Keratinocyte (primary cell): ENCODE measurements at regions not wholly inside any gene's neighbourhood (a gene's known extent, or its start where the extent isn't known, plus 50 kb on each side); places are given as distances from the start of the nearest gene placed in this dataset.

ENCODE experiments used
- DNase-seq: peaks from one replicate; pipeline ENCODE4 v3.0.0-alpha.2; 2011; ENCODE audit warnings: low read depth, missing footprints, low spot score
- FAIRE-seq: peaks from 2 replicates; lab custom pipeline; 2011; peaks lifted over from hg19 to GRCh38; lab: Jason Lieb, UNC
- H2AFZ ChIP-seq: 2 replicates; pipeline ENCODE4 v1.6.0; 2012; ENCODE audit warnings: low read length, control low read depth, inconsistent platforms; ENCODE audit not compliant: control insufficient read depth
- H3K27ac ChIP-seq: 2 replicates; pipeline ENCODE4 v1.5.1; 2011; ENCODE audit warnings: low read length; ENCODE audit not compliant: control insufficient read depth, insufficient read depth
- H3K27me3 ChIP-seq: 3 replicates; pipeline ENCODE4 v1.6.0; 2011; ENCODE audit warnings: low read length; ENCODE audit not compliant: control insufficient read depth, insufficient read depth; ENCODE audit errors: extremely low read depth
- H3K36me3 ChIP-seq, 2 experiments: 2 replicates in 1 of 2; 3 replicates in 1 of 2; pipeline ENCODE4 v1.5.1; 2011; ENCODE audit warnings: low read length in 2 of 2, mild to moderate bottlenecking in 1 of 2; ENCODE audit not compliant: control insufficient read depth in 2 of 2, insufficient read depth in 2 of 2; ENCODE audit errors: extremely low read depth in 1 of 2
- H3K4me1 ChIP-seq: 3 replicates; pipeline ENCODE4 v1.5.1; 2011; ENCODE audit warnings: low read length; ENCODE audit not compliant: control insufficient read depth, insufficient read depth; ENCODE audit errors: extremely low read depth
- H3K4me2 ChIP-seq: 3 replicates; pipeline ENCODE4 v1.6.0; 2011; ENCODE audit warnings: low read depth, low read length; ENCODE audit not compliant: control insufficient read depth, insufficient read depth; ENCODE audit errors: extremely low read depth
- H3K4me3 ChIP-seq, 3 experiments: fragments of 200-600 bp in 1 of 3; sonication (generic) in 1 of 3; 2 replicates in 2 of 3; 3 replicates in 1 of 3; pipeline ENCODE4 v1.5.1; 2011 to 2016; ENCODE audit warnings: low read length in 3 of 3, mild to moderate bottlenecking in 3 of 3, control low read depth in 2 of 3, inconsistent platforms in 1 of 3, low read depth in 1 of 3, mixed read lengths in 1 of 3, mixed run types in 1 of 3, moderate library complexity in 1 of 3; ENCODE audit not compliant: control insufficient read depth in 2 of 3, insufficient read depth in 2 of 3; ENCODE audit errors: extremely low read depth in 1 of 3
- H3K79me2 ChIP-seq: 2 replicates; pipeline ENCODE4 v1.6.0; 2012; ENCODE audit warnings: low read length; ENCODE audit not compliant: control insufficient read depth, insufficient read depth
- H3K9ac ChIP-seq: 3 replicates; pipeline ENCODE4 v1.6.0; 2011; ENCODE audit warnings: low read length; ENCODE audit not compliant: control insufficient read depth, insufficient read depth; ENCODE audit errors: extremely low read depth
- H3K9me1 ChIP-seq: 3 replicates; pipeline ENCODE4 v1.6.0; 2011; ENCODE audit warnings: low read length; ENCODE audit not compliant: control insufficient read depth, insufficient read depth; ENCODE audit errors: extremely low read depth
- H3K9me3 ChIP-seq: 2 replicates; pipeline ENCODE4 v1.5.1; 2012; ENCODE audit warnings: low read depth, low read length; ENCODE audit not compliant: control insufficient read depth
- H4K20me1 ChIP-seq: 3 replicates; pipeline ENCODE4 v1.6.0; 2011; ENCODE audit warnings: low read length; ENCODE audit not compliant: control insufficient read depth, insufficient read depth; ENCODE audit errors: extremely low read depth
- EZH2 ChIP-seq: IDR thresholded peaks from one replicate; pipeline ENCODE4 v1.6.1; 2012; ENCODE audit warnings: inconsistent platforms, mild to moderate bottlenecking, low read length, moderate library complexity
- dilution Hi-C: fragments of 300-500 bp; cut with MboI; formaldehyde crosslinking; loops from one replicate; pipeline ENCODE4 v1.7.0; 2020; ENCODE audit warnings: low sequenced_read_pairs; ENCODE audit not compliant: extremely low pct_ligation_motif_present
- TF ChIP-seq, protein P1 (sequence below), 3 experiments: IDR thresholded peaks in 1 of 3; conservative IDR thresholded peaks in 1 of 3; optimal IDR thresholded peaks in 1 of 3; 2 replicates in 2 of 3; 3 replicates in 1 of 3; pipeline versions ENCODE3 to v1.5.1; 2011; ENCODE audit warnings: low read length in 3 of 3, mild to moderate bottlenecking in 3 of 3, moderate library complexity in 2 of 3, control low read depth in 1 of 3, inconsistent platforms in 1 of 3; ENCODE audit not compliant: insufficient read depth in 2 of 3; ENCODE audit errors: extremely low read depth in 1 of 3

DNA sequence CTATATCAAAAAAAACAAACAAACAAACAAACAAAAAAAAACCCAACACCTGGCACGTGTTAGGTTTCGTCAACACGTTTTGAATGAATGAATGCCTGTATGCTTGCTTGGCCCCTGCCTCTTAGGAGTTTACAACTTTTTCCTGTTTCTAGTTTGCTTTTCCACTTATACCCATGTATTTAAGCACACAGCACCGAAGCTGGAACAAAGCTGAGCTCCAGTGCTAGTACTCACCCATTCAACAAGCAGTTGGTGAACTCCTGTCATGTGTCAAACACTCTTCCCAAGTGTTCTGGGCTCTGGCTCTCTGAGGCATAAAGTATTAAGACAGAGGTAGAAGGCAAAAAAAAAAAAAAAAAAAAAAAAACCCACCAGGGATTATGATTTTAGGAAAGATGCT, 599.3 kb downstream of the BUD13 start:
- Histone ChIP-seq H2AFZ (no peak overlapping the region), H3K36me3 (no peaks in the 10 kb centered on the region), H3K79me2 (no peaks in the 10 kb centered on the region), H3K4me1 (no peaks in the 10 kb centered on the region), H3K9me3 (no peaks in the 10 kb centered on the region), H3K27me3 (no peaks in the 10 kb centered on the region), H3K27ac (no peak overlapping the region), H3K4me2 (no peak overlapping the region), H3K4me3 (no peak overlapping the region), H4K20me1 (no peaks in the 10 kb centered on the region), H3K9ac (no peak overlapping the region), H3K9me1 (no peaks in the 10 kb centered on the region)
- dilution Hi-C loops = no loop called here
- TF ChIP-seq, protein P1, sequence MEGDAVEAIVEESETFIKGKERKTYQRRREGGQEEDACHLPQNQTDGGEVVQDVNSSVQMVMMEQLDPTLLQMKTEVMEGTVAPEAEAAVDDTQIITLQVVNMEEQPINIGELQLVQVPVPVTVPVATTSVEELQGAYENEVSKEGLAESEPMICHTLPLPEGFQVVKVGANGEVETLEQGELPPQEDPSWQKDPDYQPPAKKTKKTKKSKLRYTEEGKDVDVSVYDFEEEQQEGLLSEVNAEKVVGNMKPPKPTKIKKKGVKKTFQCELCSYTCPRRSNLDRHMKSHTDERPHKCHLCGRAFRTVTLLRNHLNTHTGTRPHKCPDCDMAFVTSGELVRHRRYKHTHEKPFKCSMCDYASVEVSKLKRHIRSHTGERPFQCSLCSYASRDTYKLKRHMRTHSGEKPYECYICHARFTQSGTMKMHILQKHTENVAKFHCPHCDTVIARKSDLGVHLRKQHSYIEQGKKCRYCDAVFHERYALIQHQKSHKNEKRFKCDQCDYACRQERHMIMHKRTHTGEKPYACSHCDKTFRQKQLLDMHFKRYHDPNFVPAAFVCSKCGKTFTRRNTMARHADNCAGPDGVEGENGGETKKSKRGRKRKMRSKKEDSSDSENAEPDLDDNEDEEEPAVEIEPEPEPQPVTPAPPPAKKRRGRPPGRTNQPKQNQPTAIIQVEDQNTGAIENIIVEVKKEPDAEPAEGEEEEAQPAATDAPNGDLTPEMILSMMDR (optimal IDR thresholded peaks at IDR 0.05 in 1 of 3, IDR thresholded peaks at IDR 0.05 in 1 of 3, conservative IDR thresholded peaks at IDR 0.05 in 1 of 3; ENCODE audit: extremely low read depth in 1 of 3, insufficient read depth in 2 of 3, low read length in 3 of 3) = no peak
- TF ChIP-seq EZH2 = no peak
- no peak for FAIRE-seq
- DNase-seq = no peak

DNA sequence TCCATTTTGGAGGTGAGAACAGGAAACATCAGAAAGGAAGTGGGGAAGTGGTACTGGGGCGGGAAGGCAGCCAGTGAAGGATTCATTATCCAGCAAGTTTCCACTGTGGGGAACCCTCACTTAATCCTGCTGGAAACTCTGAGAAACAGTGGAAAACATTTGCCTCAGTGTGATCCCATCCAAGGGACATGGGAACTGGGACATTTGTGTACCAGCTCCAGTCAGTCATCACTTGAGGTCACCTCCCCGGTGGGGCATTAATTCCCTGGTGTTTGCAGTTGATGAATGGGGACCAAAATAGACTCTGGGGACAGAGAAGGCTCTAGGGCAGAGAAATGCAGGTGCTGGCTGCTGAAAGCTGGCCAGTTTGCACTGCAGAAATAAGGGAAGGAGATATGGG, 599.9 kb downstream of the BUD13 start:
- Histone ChIP-seq H2AFZ (no peak overlapping the region), H3K79me2 (no peaks in the 10 kb centered on the region), H3K27ac (no peak overlapping the region), H3K9me3 (no peaks in the 10 kb centered on the region), H3K9ac (no peak overlapping the region), H3K9me1 (no peaks in the 10 kb centered on the region), H4K20me1 (no peaks in the 10 kb centered on the region), H3K27me3 (no peaks in the 10 kb centered on the region), H3K36me3 (no peaks in the 10 kb centered on the region), H3K4me2 (no peak overlapping the region), H3K4me3 (no peak overlapping the region), H3K4me1 (no peaks in the 10 kb centered on the region)
- FAIRE-seq = no peak
- TF ChIP-seq, protein P1 (optimal IDR thresholded peaks at IDR 0.05 in 1 of 3, IDR thresholded peaks at IDR 0.05 in 1 of 3, conservative IDR thresholded peaks at IDR 0.05 in 1 of 3; ENCODE audit: extremely low read depth in 1 of 3, insufficient read depth in 2 of 3, low read length in 3 of 3) = no peak
- no peak for TF ChIP-seq EZH2
- dilution Hi-C loops = no loop called here
- DNase-seq = no peak
